GM18511 (cell line): ENCODE measurements at regions not wholly inside any gene's neighbourhood (a gene's known extent, or its start where the extent isn't known, plus 50 kb on each side); places are given as distances from the start of the nearest gene placed in this dataset.
"Not testable (repeated sequence)": the region's sequence is repeated elsewhere in the genome, so short reads cannot be mapped to it uniquely, and the experiment has no call there.

Source experiments
- ATAC-seq: cut with Tn5 transposase; IDR thresholded peaks from one replicate; pipeline ENCODE4 v1.9.1; 2021; ENCODE audit warnings: mild to moderate bottlenecking, moderate library complexity; ENCODE audit not compliant: unreplicated experiment

GRCh38 chr17:34039759-34040555, 215.1 kb upstream of the CCL2 start:
- ATAC-seq: not testable (repeated sequence)

DNA sequence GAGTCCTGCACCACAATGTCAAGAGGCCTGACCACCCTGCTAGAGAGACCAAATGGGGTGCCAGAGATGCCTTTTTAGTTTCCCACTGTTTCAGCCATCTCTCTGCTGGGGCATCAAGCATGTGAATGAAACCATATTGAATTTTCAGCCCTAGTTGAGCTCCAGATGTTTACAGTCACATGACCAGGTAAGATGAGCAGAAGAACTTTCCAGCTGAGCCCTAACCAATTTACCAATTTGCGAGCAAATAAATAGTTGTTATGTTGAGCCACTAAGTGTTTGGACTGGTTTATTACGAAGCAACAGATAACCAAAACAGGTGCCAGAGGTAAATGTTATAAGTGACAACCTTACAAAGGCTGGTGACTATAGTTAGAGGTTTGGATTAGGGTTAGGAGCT, 209.1 kb upstream of the CCL2 start:
- no peak for ATAC-seq

- no peak for ATAC-seq
These were observed 204.0 kb upstream of the CCL2 start for GRCh38 chr17:34051046-34051445.

DNA sequence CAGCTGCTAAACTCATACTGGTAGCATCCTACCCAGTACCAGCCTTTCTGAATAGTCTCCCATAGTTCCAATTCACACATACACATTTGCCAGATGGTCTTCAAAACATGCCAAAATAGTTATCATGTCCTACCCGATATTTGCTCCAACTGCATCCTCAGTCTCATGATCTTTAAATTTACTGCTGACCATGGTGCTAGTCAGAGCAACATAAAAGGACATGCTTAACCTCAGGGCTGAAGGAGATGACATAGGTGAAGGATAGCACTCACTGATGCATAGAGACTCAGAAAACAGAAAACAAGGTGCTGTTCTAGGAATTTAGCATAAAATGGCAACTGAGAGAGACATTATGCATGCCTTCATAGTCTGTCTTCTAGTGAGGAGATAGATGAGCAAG, 200.6 kb upstream of the CCL2 start:
- ATAC-seq: no peak

- no peak for ATAC-seq
These were observed 199.5 kb upstream of the CCL2 start for GRCh38 chr17:34055606-34056005.

GRCh38 chr17:34059423-34060220, 195.5 kb upstream of the CCL2 start:
- no peak for ATAC-seq

DNA sequence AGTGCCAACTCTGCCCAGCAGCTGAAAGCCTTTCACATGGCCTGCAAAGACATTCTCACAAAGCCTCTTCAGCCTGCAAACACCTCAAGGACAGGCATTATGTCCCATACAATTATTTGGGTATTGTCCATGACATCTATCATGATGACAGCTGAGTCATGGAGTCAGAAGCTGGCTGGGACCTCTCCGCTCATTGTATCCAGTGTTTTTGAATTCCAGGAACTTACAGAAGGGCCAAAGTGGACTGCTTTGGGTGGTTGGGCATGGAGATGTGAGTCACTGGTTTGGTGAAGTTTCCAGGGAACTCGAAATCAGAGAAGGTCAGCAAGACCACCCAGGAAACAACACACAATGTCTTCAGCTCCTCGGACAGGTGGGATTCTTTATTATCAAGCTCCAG, 188.6 kb upstream of the CCL2 start:
- no peak for ATAC-seq

DNA sequence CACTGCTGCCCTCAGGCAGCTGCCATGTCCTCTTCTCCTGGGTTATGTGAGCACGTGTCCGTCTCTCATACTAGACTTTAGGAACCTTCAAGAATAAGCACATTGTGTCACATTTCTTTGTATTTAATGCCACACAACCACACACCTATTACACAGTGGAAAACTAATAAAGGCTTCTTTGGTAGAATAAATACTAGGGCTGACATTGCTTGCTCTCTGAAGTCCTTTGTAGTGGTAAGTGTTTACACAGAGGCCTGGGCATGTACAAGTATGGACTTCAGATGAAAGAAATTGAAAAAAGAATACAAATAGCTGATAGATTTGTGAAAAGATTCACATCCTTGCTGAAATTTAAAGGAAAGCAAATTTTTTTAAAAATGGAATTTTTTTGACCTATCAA, 188.1 kb upstream of the CCL2 start:
- no peak for ATAC-seq

GRCh38 chr17:34068571-34068970, 186.5 kb upstream of the CCL2 start:
- ATAC-seq: no peak

DNA sequence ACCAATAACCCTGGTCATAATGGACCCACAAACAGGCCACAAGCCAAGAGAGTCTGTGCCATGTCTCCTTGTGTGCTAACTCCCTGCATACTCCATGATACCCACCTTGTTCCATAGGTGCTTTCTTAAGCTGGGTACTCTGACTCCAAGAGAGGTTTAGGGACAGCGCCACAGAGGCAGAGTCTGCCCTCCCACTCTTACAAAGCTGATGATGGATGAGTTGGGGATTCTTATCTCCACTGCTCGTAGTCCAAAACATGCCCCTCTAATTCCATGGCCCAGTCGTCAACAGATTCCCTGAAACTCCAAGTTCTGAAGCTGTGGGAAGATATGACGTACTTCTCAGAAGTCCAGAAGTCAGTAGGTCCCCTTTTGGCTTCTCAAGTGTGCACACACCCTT, 184.4 kb upstream of the CCL2 start:
- ATAC-seq: no peak

- ATAC-seq: no peak
These were observed 183.1 kb upstream of the CCL2 start for GRCh38 chr17:34071886-34072420.

DNA sequence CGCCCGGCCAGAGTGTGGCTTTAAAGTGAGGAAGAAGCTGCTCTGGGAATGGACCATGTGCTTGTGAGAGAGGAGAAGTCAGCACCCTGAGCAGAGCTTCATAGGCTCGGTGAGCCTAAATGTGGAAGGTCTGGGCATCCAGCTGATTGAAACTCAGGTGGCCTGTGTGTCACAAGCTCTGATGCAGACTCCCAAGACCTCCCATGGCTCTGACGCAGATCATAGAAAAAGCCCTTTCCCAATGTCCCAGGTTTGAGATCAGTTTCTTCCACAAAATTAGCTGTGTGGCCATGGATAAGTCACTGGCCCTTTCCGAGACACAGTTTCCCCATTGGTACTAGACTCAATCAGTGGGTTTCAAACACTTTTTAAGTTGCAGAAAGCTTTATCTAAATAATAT, 180.0 kb upstream of the CCL2 start:
- ATAC-seq: no peak

GRCh38 chr17:34076743-34077631, 178.1 kb upstream of the CCL2 start:
- no peak for ATAC-seq

DNA sequence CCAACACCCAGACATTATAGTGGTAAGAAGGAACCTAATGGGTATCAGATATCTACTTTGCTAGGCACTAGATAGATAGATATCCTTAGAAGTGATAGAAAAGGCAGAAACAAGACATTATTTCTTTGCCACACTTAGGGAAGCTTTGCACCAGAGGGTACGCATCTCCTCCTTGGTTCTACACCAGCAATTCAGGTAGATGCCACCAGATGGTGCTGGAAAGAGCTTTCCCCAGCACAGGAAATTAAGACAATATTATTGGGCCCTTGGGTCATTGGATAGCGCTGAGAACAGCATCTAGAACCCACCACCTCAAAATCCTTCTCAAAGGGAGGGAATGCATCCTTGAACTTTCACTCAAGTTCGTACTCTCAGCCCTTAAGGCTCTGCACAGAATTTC, 173.8 kb upstream of the CCL2 start:
- no peak for ATAC-seq

- no peak for ATAC-seq
These were observed 172.7 kb upstream of the CCL2 start for GRCh38 chr17:34082404-34082803.

DNA sequence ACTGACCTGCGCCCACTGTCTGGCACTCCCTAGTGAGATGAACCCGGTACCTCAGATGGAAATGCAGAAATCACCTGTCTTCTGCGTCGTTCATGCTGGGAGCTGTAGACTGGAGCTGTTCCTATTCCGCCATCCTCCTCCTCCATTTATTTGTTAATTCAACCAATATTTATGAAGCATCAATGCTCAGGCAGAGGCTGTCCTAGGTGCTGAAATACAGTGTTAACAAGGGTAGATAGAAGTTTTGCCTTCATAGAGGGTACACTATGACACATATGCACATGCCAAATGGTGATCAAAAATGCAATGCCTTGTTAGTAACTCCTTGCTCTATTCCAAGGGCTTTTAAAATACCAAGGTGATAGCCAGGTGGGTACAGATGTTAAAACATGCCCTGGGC, 166.0 kb upstream of the CCL2 start:
- not testable (repeated sequence) for ATAC-seq

DNA sequence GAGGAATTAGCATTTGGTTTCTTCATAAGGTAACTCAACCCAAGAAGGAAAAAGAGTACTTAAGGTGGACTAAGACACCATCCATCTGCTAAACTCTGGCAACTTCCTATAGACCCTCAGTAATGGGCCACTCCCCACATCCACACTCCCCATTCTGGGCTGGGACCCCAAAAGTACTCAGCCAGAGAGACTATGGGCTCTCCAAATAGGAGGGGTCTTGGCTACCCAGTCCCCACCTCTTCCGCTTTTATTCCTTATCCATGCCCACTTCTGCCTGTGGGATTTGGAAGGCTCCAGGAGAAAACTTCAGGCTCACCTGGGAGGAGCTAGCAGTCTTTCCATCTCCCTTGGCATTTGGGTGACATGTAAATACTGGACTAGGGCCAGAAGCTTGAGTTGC, 164.5 kb upstream of the CCL2 start:
- ATAC-seq: no peak

GRCh38 chr17:34091975-34092374, 163.1 kb upstream of the CCL2 start:
- no peak for ATAC-seq

- ATAC-seq: no peak
These were observed 160.0 kb upstream of the CCL2 start for GRCh38 chr17:34095106-34095505.

DNA sequence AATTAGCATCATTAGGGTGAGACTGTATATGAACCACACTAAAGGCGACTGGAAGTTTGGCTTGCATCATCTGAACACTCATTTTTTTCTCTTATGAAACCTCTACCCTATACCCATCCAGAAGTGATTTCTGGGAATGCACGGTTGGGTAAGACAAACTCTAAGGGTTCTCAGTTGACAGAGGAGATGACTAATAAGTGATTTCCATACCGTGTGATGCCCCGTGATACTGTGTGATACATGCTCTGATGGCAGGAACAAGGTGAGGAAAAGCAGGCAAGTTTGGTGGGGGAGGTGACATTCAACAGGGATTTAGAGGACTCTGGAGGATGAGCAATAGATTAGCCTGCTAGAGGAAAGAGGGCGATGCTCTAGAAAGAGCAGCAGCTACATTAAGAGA, 156.4 kb upstream of the CCL2 start:
- no peak for ATAC-seq

DNA sequence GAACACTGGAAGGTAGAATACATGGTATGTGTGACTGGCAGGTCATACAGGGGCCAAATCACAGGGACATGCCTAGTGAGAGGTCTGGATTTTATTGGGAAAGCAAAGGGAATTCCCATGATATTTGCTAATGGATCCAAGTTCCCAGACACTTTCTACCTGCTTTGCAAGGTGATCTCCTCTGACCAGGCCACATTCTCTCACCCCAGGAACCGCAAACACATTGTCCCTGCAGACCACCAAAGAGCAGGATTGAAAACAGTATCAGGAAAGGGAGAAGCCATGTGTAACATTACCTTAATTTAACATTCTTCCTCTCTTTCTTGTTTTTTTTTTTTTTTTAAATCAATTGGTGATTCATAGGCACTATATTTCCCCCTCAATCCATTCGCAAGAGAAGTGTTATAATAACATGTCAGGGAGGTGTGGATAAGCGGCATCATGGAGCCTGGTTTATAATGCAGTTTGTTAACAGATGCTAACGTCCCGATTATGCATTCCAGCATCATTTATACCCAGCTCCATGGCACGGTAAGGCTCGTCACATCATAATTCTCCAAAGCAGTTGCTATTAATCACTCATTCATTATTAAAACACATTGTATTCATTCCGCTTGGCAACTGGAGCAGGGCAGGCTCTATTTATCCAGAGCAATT, 155.1 kb upstream of the CCL2 start:
- no peak for ATAC-seq
